Islet of Langerhans (tissue), 1 donor: ENCODE measurements at regions not wholly inside any gene's neighbourhood (a gene's known extent, or its start where the extent isn't known, plus 50 kb on each side); places are given as distances from the start of the nearest gene placed in this dataset.
A peak's percentile ranks its signal among the peaks of the same experiment; 100 is the strongest.
"Not testable (repeated sequence)": the region's sequence is repeated elsewhere in the genome, so short reads cannot be mapped to it uniquely, and the experiment has no call there.

Experiments
- FAIRE-seq: peaks from one replicate; lab custom pipeline; 2011; peaks lifted over from hg19 to GRCh38; lab: Jason Lieb, UNC

DNA sequence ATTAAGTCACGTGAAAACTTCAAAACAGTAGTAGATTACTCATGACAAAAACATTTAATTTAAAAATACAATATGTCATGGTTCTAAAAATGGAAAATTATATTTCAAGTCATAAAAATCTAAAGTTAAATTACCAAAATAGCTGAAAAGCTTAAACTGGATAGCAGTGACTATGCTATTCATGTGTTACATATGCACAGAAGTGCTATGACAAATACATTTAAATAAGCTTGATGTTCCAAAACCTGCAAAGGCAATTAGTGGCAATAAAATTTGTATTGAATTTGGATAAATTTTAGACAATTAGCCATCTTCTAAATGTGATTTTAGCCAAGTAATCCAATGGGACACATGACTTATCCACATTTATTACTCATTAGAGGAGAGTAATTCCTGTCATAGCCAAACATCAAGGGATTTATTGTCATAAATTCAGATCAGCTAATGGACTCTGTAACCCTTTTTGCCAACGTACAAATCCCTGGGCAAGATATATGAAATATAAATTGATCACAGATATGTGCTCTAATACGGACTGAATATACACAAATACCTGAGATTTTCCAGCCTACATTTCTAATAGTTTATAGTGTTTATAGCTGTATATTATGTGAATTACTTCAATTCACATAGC, 419.4 kb downstream of the ISL1 start:
- no peak for FAIRE-seq

GRCh38 chr5:51806677-51807076, 423.4 kb downstream of the ISL1 start:
- no peak for FAIRE-seq

DNA sequence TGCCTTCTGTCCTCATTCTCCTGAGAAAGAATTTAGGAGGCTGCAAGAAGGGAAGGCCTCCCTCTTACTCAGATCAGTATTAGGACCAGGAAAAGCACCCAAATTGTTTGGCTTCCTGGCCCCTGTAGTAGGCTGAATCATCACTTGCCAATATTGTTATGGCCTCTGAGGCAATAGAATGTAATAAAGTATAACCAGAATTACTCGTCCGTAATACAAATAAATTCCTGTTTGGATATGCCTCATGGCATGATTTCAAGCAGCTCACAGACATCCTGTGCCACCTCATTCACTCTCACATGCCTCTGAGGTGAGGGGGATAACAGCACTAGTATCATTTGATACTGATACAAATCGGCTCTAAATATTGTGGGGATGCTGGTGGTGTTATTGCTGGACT, 427.3 kb downstream of the ISL1 start:
- FAIRE-seq = no peak

GRCh38 chr5:51811883-51812471, 428.7 kb downstream of the ISL1 start:
- peak; percentile 65 for FAIRE-seq

DNA sequence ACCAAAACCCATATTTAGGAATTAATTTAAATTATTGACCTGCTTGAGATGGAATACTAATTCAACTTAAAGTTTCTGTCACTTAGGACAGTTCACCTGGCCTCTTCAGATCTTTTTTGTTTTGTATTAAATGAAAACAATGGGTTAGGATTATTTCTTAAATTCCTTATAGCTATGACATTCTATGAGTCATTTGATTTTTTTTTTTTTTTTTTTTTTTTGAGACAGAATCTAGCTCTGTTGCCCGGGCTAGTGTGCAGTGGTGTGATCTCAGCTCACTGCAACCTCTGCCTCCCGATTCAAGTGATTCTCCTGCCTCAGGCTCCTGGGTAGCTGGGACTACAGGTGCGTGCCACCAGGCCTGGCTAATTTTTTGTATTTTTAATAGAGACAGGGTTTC, 431.6 kb downstream of the ISL1 start:
- not testable (repeated sequence) for FAIRE-seq

DNA sequence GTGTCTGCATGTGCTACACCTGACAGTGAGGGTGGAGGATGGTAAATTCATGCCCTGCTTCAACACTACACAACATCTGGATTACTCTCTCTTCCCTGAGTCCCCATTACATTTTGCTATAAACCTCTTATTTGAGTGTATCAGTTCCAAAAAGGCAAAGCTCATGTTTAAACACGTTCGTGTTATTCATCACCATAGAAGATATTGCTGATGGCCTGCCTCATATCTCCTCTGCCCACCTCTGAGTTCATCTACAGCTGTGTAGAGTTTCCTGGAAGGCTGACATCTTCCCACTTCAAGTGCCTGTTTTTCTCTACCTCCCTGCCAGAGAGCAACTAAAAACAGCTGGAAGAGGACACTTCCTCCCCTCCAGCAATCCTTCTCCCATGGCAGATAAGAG, 433.2 kb downstream of the ISL1 start:
- no peak for FAIRE-seq

GRCh38 chr5:51821697-51822096, 438.4 kb downstream of the ISL1 start:
- FAIRE-seq = no peak

DNA sequence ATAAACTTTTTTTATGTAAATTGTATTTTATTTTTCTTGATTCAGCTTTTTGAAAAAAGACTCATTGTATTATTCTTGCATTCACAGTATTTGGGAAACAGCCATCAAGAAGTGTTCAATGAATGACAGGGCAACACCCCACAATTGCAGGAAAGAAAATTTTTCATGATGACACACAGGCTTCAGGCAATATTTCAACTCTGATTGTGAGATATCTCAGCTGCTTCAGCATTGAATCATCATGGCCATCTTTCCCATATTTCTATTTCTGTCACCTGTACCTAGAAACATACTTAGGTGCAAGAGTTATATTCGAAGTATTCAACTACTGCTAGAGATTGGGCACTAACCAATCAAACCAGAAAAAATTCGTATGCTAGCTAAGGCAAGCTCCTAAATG, 446.0 kb downstream of the ISL1 start:
- FAIRE-seq = no peak

GRCh38 chr5:51829691-51830090, 446.4 kb downstream of the ISL1 start:
- no peak for FAIRE-seq

GRCh38 chr5:51832934-51833470, 449.8 kb downstream of the ISL1 start:
- no peak for FAIRE-seq

DNA sequence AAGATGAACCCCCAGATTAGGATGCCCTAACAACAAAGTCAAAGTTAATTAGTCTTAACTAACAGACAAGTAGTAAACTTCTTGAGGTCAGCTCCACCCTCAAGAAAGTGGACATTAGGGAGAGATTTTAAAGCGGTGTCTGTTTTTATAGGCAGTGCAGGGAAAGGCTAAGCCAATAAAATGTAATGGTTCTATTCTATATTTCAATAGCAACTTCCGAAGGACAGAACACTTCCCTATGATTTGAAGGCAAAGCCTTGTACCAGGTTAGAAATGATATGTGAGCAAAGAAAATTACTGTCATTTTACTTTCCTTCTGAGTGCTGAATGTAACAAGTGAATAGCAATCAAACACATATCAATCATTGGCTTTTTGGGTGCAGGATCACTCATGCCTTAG, 455.2 kb downstream of the ISL1 start:
- FAIRE-seq = no peak

GRCh38 chr5:51843893-51844292, 460.6 kb downstream of the ISL1 start:
- FAIRE-seq = no peak

GRCh38 chr5:51846015-51846414, 462.8 kb downstream of the ISL1 start:
- FAIRE-seq = no peak

DNA sequence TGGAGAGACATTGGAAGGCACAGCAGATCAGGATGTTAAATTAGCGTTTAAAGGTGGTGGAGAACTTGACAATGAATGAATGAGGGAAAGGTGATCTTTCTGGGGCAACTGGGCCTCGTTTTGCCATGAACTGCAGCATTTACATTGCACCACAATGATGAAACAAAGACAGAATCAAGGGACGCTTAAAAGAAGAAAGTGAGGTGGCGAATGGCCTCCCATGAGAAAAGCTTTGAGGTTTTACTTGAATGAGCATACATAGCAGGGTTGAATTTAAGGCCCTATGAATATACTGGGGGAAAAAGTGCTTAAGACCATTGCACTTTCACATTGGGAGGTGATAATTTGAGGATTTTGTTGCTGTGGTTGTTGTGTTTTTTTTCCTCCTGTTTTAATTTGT, 476.4 kb downstream of the ISL1 start:
- no peak for FAIRE-seq

DNA sequence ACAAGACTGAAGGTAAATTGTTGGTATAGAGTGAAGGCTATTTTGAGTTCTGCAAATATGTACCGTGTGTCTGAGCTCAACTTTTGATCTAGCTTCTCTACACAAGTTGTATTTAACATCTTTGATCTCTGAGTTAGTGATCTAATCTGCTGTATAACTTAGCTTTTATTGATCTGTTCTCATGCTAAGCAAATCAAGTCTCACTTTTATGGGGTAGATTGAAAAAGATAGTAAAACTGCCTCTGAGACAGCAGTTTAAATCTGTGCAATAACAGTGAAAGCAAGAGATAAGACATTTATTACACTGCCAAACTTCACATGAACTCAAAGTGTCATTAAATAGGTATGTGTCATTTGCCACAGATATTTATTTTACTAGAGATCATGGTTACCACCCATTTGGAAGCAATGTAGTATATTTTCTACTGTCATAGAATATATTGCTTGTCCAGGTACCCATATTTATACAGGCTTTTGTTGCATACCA, 477.3 kb downstream of the ISL1 start:
- no peak for FAIRE-seq

GRCh38 chr5:51872144-51872543, 488.9 kb downstream of the ISL1 start:
- no peak for FAIRE-seq

DNA sequence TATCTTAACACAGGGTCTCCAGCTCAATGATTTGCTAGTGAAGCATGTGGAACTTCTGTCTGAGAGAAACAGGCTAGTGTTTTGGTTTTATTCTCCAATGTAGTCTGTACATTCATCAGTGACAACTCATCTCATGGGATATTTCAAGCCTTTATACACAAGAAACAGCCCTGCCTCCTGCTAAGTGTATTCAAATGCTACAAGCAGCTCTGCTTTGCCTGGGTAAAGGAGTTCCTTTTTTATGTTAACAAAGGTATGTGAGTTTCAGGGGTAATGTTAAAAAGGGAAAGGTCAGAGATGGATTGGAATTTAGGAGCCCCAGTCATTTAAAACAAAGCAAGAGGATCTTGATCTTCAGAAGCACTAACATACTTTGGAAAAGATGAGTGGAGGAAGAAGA, 498.7 kb downstream of the ISL1 start:
- FAIRE-seq = no peak

GRCh38 chr5:51882647-51883046, 499.4 kb downstream of the ISL1 start:
- FAIRE-seq = no peak

- FAIRE-seq = no peak
Observed at GRCh38 chr5:51889703-51890102, 506.5 kb downstream of the ISL1 start.

DNA sequence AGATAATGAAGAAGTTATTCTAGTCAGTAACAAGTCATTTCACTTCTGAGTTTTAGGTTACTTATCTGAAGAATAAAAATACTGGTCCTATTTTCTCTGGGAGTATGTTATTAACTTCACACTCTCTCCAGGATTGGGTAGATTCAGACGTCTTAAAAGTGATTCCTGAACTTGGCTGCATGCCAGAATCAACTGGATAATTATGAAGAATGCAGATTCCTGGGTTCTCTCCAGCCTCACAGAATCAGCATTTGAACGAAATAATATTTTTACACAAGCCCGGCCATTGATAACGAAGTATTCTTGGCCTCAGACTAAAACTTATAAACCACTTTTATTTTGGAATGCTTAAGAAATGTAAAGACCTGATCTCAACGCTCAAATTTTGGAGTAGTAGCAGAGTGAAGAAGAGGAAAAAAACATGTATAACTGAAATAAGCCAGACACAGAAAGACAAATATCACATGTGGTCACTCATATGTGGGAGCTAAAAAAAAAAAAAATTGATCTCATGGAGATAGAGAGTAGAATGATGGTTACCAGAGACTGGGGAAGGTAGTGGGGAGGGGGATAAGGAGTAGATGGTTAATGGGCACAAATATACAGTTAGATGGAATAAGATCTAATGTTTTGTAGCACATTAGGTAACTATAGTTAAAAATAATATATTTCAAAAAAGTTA, 507.3 kb downstream of the ISL1 start:
- no peak for FAIRE-seq

DNA sequence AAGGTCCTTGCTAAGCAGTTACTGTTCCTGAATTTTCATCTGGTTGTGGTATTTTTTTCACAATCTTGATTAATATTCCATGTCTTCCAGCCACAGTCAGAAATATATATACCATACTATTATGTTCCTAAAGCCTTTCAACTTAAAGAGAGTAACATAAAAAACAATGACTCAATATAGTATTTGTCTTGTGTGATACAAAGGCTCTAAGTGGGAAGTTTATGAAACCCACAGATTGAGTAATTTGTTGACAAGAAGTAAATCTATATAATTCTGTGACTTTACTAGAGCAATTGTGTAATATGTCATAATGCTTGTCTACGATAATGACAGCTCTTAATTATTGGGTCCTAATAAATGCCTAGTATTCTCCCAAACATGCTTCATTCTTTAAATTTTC, 509.4 kb downstream of the ISL1 start:
- FAIRE-seq = no peak

DNA sequence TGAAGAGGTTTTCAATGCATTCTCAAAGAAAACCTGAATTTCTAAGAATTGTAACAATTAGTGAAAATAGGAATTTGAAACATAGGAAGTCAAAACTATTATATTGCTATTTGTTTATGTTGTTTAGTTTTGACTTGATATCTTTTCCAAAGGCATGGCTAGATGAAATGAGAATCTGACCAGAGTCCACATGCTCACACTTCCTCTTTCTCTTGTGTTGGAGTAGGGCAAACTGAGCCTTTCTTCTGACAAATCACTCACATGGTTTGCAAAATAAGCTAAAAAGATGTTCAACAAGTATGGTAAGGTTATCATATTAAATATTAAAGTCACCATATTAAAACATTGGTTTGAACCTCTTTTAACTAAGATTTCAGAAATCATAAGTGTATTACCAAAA, 512.6 kb downstream of the ISL1 start:
- FAIRE-seq = no peak

DNA sequence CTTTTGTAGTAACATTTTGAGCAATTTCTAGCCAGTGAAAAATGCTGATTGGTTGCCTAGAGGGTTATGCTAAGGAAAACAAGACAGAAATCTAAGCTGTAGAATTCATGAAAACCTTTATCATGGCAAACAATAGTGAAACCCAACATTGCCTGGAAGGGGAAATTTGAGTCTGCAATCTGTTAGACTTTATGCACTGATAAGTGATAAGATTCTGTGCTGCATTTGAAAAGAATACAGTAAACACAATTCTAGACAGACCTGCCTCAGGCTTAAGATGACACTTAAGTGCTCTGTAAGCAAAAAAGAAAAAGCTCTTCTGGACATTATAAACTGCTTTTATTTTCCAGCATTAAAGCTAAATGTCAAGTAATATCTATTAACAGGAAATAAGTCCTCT, 519.3 kb downstream of the ISL1 start:
- FAIRE-seq = no peak

- no peak for FAIRE-seq
Observed at GRCh38 chr5:51908215-51908614, 525.0 kb downstream of the ISL1 start.
